ENCODE measurements at regions not wholly inside any gene's neighbourhood (a gene's known extent, or its start where the extent isn't known, plus 50 kb on each side); places are given as distances from the start of the nearest gene placed in this dataset.

DNA sequence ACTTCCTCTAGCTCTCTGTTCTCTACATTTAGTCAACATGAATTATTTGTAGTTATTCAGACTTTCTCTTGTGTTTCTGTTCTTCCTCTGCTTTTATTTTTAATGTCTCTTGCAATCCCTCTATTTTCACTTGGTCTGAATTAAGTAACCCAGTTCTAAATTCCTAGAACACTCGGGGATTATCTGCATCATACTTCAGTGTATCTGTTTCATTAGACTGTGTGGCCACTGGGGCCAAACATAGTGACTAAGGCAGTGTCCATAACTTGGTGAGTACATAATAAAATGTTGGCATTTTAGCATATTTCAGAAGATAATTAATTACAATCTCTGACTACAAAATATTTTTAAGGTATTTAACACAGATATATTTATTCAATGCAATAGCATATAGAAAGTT is 1087.2 kb upstream of the B3GALT2 start:
- intact Hi-C loops (cut with micrococcal nuclease) (no loop called here), dilution Hi-C loops (cut with MboI; ENCODE audit: extremely low pct_ligation_motif_present, low sequenced_read_pairs) (no loop called here)
- Histone ChIP-seq H3K4me2 (ENCODE audit: insufficient read depth, low read length) (no peak overlapping the region), H3K4me3 (replicated peaks in 1 of 3; ENCODE audit: insufficient read depth in 1 of 3, low read depth in 1 of 3, low read length in 3 of 3) (no peak overlapping the region), H3K27me3 (ENCODE audit: control insufficient read depth in 2 of 2, insufficient read depth in 2 of 2, low read length in 2 of 2) (no peaks in the 10 kb centered on the region), H3K4me1 (ENCODE audit: control insufficient read depth, extremely low read depth, insufficient read depth, low read length) (no peaks in the 10 kb centered on the region), H2AFZ (ENCODE audit: low read depth, low read length) (no peak overlapping the region), H3K9me1 (replicated peaks; ENCODE audit: control insufficient read depth, extremely low read depth, insufficient read depth, low read length) (no peaks in the 10 kb centered on the region), H3K36me3 (ENCODE audit: control insufficient read depth in 2 of 2, extremely low read depth in 1 of 2, insufficient read depth in 2 of 2, low read length in 2 of 2) (no peaks in the 10 kb centered on the region), H4K20me1 (replicated peaks; ENCODE audit: control insufficient read depth, extremely low read depth, insufficient read depth, low read length) (no peaks in the 10 kb centered on the region), H3K79me2 (ENCODE audit: control insufficient read depth, insufficient read depth, low read length) (no peaks in the 10 kb centered on the region), H3K9ac (replicated peaks; ENCODE audit: extremely low read depth, insufficient read depth, low read length) (no peak overlapping the region), H3K9me3 (replicated peaks; ENCODE audit: control insufficient read depth, insufficient read depth, low read length) (no peaks in the 10 kb centered on the region), H3K27ac (ENCODE audit: insufficient read depth, low read depth, low read length) (no peak overlapping the region)
- ChIA-PET POLR2A (no interaction called here), CTCF (no interaction called here)
- BruUV-seq (replicated peaks): no TSS peak
- TF ChIP-seq FOS (IDR thresholded peaks at IDR 0.05; ENCODE audit: borderline replicate concordance, insufficient read depth, low read length): no peak
- TF ChIP-seq POLR2A (IDR thresholded peaks at IDR 0.05; ENCODE audit: low read depth, low read length): no peak
- no peak for TF ChIP-seq POLR2AphosphoS5 (IDR thresholded peaks at IDR 0.05; ENCODE audit: insufficient read depth, low read depth, low read length)
- TF ChIP-seq, protein P1, sequence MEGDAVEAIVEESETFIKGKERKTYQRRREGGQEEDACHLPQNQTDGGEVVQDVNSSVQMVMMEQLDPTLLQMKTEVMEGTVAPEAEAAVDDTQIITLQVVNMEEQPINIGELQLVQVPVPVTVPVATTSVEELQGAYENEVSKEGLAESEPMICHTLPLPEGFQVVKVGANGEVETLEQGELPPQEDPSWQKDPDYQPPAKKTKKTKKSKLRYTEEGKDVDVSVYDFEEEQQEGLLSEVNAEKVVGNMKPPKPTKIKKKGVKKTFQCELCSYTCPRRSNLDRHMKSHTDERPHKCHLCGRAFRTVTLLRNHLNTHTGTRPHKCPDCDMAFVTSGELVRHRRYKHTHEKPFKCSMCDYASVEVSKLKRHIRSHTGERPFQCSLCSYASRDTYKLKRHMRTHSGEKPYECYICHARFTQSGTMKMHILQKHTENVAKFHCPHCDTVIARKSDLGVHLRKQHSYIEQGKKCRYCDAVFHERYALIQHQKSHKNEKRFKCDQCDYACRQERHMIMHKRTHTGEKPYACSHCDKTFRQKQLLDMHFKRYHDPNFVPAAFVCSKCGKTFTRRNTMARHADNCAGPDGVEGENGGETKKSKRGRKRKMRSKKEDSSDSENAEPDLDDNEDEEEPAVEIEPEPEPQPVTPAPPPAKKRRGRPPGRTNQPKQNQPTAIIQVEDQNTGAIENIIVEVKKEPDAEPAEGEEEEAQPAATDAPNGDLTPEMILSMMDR (IDR thresholded peaks at IDR 0.05; ENCODE audit: extremely low read depth in 1 of 2, insufficient read depth in 1 of 2, low read depth in 1 of 2, low read length in 2 of 2): no peak
- no peak for TF ChIP-seq GATA2 (IDR thresholded peaks at IDR 0.05; ENCODE audit: insufficient read depth, insufficient read length, low read depth, low read length)
- TF ChIP-seq, protein P2, sequence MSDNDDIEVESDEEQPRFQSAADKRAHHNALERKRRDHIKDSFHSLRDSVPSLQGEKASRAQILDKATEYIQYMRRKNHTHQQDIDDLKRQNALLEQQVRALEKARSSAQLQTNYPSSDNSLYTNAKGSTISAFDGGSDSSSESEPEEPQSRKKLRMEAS (IDR thresholded peaks at IDR 0.05; ENCODE audit: insufficient read depth, insufficient read length): no peak
- no peak for TF ChIP-seq JUN (IDR thresholded peaks at IDR 0.05; ENCODE audit: borderline replicate concordance, insufficient read depth, insufficient read length, low read depth)
- no peak for TF ChIP-seq EZH2 (IDR thresholded peaks at IDR 0.05; ENCODE audit: borderline replicate concordance, low read depth, low read length, severe bottlenecking)
- no peak for TF ChIP-seq MYC (IDR thresholded peaks at IDR 0.05; ENCODE audit: low read depth, low read length)
- FAIRE-seq: no peak
- DNase-seq (ENCODE audit: low read depth, low spot score): no peak
